H1 (cell line): ENCODE measurements at regions not wholly inside any gene's neighbourhood (a gene's known extent, or its start where the extent isn't known, plus 50 kb on each side); places are given as distances from the start of the nearest gene placed in this dataset.

ENCODE experiments used
- CEBPB ChIP-seq: IDR thresholded peaks from 2 replicates; pipeline ENCODE4 v1.6.1; 2012; ENCODE audit warnings: low read depth, low read length
- CHD7 ChIP-seq: fragments of 300-600 bp; sonication (generic); IDR thresholded peaks from 2 replicates; pipeline ENCODE4 v1.7.1; 2012; ENCODE audit warnings: low read length, moderate library complexity, mild to moderate bottlenecking, inconsistent platforms; ENCODE audit not compliant: insufficient replicate concordance
- MAFK ChIP-seq: IDR thresholded peaks from 2 replicates; pipeline ENCODE4 v1.6.1; 2012; ENCODE audit warnings: low read depth, mild to moderate bottlenecking, improper control_type of control experiment, low read length
- SAP30 ChIP-seq: fragments of 300-600 bp; sonication (generic); IDR thresholded peaks from 2 replicates; pipeline ENCODE4 v1.7.1; 2012; ENCODE audit warnings: low read length, moderate library complexity, mild to moderate bottlenecking, inconsistent platforms; ENCODE audit not compliant: insufficient read depth, insufficient replicate concordance
- SIN3A ChIP-seq, 2 experiments: IDR thresholded peaks in 1 of 2; conservative IDR thresholded peaks in 1 of 2; 2 replicates each; pipeline ENCODE4 v1.6.1; 2011 to 2012; ENCODE audit warnings: low read length in 2 of 2, improper control_type of control experiment in 1 of 2, low read depth in 1 of 2, mild to moderate bottlenecking in 1 of 2
- TAF1 ChIP-seq: IDR thresholded peaks from 2 replicates; pipeline ENCODE4 v1.6.1; 2011; ENCODE audit warnings: mild to moderate bottlenecking, low read depth, low read length

GRCh38 chr10:42960491-42960990, 116.3 kb upstream of the RET start (continued):
- TF ChIP-seq TAF1: no peak
- TF ChIP-seq CEBPB: no peak
- TF ChIP-seq CHD7: no peak
- peak; percentile 63; the same call in 1 of the 2 replicates for TF ChIP-seq MAFK
- TF ChIP-seq SAP30: no peak
- 0 out of 4 replicates have a peak, but pooled peaks of 1 of the 2 experiments have one; percentile 25 for TF ChIP-seq SIN3A (conservative IDR thresholded peaks at IDR 0.05 in 1 of 2, IDR thresholded peaks at IDR 0.05 in 1 of 2; ENCODE audit: low read depth in 1 of 2, low read length in 2 of 2)
